Cerebellar cortex (tissue), 1 donor: ENCODE measurements at regions not wholly inside any gene's neighbourhood (a gene's known extent, or its start where the extent isn't known, plus 50 kb on each side); places are given as distances from the start of the nearest gene placed in this dataset.
"Not testable (repeated sequence)": the region's sequence is repeated elsewhere in the genome, so short reads cannot be mapped to it uniquely, and the experiment has no call there.

Experiments
- DNase-seq: peaks from one replicate; pipeline ENCODE4 v3.0.0-alpha.2; 2015; ENCODE audit warnings: low spot score

- DNase-seq, result no peak
These were observed 503.7 kb downstream of the CDH10 start for GRCh38 chr5:24141046-24141445.

DNA sequence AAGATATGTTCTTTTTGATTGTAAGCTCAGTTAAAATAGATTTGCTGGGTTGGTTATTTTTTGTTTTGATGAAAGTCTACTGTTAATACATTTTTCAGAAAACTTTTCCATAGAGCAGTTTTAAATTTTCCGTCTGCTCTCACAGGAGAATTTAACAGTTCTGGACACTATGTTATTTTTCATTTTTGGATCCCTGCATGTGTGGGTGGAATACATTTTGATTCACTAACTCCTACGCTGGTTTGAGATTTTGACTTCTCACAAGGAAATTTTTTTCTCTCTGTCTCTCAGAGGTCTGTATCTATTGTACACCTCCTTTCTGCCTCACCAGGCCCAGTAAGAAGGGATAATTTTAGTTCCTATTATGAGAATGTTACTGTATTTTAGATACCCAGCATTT, 502.4 kb downstream of the CDH10 start:
- no peak for DNase-seq

- DNase-seq, result no peak
These were observed 499.0 kb downstream of the CDH10 start for GRCh38 chr5:24145806-24146205.

GRCh38 chr5:24161559-24161958, 483.2 kb downstream of the CDH10 start:
- DNase-seq, result no peak

DNA sequence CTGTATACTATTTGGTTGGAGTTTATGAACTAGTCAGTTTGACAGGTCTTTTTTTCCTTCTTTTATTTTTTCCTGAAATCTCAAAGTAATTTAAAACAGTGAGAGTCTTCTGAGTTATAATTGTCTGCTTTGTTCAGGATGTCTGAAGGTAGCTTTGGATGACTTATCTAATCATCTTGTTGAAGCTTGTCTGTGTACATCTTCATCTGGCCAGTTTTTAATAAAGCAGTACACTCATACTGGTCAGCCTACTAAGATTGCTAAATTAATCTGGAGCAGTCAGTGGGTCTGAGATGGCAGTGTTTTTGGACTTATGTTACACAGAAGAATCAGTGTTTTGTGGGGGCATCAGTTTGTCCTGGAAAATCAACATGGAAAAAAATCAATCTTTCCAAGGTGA, 482.4 kb downstream of the CDH10 start:
- no peak for DNase-seq

- no peak for DNase-seq
These were observed 481.7 kb downstream of the CDH10 start for GRCh38 chr5:24163091-24163490.

GRCh38 chr5:24167806-24168205, 477.0 kb downstream of the CDH10 start:
- no peak for DNase-seq

- DNase-seq, result no peak
These were observed 474.8 kb downstream of the CDH10 start for GRCh38 chr5:24170026-24170425.

DNA sequence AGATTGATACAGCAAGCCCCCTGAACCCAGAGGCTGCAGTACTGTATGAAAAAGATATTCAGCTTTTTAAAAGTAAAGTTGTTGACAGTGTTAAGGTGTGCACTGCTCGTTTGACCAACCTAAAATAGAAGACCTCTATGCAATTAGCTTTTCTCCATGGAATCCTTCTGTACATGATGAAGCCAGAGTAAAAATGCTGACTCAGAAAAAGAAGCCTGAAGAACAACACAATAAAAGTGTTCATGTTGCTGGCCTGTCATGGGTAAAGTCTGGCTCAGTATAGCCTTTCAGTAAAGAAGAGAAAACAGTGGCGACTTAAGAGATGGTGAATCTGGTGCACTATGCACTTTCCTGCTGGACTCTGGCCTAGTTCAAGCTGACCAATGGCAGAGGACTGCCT, 473.8 kb downstream of the CDH10 start:
- DNase-seq, result not testable (repeated sequence)

- no peak for DNase-seq
These were observed 467.0 kb downstream of the CDH10 start for GRCh38 chr5:24177821-24178220.

DNA sequence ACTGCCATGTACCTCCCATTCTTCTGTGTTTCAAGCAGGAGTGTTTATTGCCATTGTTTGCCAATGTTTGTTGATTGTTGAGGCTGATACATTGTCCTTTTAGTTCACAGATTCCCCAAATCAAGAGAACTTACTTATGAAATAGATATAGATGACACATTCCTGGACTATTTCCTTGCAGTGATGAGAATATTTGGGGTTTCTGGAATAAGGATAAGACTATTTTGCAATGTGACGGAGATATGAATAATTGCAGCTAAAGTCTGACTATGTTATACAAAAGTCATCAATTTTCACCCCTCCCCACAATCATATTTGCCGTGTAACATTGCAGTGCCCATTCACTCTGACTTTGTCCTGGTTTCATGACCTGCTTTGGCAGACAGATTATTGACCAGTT, 460.8 kb downstream of the CDH10 start:
- no peak for DNase-seq

GRCh38 chr5:24188216-24188925, 456.4 kb downstream of the CDH10 start:
- DNase-seq, result no peak

- DNase-seq, result no peak
These were observed 448.0 kb downstream of the CDH10 start for GRCh38 chr5:24196789-24197188.

DNA sequence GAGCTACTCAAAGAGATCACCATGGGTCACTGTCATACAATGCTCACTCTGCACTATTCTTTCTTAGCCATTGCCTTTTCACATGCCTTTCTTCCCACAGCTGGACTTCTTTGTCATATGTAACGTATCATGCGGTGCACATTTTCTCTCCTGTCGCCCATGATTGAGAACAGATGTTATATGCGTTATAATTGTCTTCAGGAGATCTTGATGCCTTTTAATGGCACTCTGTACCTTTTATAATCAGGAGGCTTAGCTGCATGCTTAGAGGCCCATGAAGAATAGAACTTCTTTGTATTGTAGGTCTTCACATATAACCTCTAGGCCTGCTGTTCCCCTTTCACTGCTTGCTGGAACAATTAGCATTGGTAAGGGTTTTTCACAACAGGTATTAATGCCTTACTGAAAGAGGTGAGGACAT, 436.1 kb downstream of the CDH10 start:
- DNase-seq, result no peak

DNA sequence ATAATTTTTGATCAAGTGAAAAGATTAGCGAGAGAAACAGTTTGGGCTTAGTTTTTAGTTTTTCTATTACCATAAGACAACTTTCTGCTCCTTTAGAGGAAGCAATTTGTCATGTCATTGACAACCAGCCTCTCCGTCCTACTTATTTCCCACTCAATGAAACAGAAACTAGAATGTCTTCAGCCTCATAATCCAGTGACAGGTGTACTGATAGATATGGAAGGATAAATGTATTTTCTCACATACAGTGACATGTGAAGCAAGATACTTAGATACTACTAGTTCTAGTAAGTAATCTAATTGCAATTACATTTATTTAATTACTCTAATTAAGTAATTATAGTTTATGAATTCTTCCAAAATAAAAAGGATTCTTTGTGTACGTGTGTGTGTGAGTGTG, 429.7 kb downstream of the CDH10 start:
- no peak for DNase-seq

DNA sequence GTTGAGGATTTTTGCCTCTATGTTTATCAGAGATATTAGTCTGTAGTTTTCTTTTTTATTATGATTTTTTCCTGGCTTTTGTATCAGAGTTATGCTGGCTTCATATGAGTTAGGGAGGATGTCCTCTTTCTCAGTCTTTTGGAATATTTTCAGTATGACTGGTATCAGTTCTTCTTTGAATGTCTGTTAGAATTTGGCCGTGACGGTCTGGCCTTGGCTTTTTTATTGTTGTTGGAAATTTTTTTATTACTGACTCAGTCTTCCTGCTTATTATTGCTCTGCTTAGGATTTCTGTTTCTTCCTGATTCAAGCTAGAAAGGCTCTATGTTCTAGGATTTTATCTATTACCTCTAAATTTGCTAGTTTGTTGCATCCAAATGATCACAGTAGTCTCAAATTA, 421.9 kb downstream of the CDH10 start:
- no peak for DNase-seq

DNA sequence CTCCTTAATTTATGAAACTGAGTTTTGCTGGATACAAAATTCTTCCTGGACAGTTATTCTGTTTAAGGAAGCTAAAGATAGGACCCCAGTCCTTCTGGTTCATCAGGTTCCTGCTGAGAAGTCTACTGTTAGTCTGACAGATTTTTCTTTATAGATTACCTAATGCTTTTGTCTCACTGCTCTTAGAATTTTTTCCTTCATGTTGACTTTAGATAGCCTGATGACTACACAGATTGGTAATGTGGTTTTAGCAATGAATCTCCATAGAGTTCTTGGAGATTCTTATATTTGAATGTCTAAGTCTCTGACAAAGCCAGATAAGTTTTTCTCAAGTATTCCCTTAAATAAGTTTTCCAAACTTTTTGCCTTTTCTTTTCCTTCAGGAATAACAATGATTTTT, 419.7 kb downstream of the CDH10 start:
- no peak for DNase-seq

DNA sequence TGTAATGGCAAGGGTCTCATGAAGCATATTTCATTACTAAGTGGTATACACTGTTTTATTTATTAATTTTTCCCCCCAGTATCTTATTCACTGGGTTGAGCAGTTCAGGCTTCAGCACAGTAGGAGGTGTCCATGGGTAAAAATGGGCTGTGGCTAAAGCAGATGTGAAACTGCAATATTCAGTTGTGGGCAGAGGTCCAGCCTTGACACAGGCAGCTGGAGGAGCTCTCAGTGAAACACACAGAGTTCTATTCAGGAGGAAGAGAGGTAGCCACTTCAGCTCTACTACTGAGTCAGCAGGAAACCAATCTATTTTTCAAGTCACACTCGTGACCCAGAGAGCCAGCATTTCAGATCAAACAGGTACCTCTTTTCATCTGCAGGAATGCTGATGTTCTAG, 418.3 kb downstream of the CDH10 start:
- DNase-seq, result no peak

DNA sequence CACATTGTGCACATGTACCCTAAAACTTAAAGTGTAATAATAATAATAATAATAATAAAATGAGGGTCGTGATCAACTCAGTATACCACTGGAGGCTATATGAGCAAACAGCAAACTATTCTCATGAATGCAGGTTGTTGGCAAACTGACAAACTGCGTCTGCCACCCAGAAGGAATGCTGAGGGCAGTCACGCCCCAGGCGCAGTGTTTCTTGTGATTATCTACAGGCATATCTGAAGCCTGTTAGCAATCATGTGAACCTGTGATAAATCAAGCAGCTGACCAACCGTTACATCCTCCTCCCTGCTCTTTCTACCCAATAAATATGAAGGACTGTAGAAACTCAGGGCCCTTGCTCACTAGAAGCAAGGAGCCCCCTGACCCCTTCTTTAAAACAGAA, 416.9 kb downstream of the CDH10 start:
- not testable (repeated sequence) for DNase-seq

DNA sequence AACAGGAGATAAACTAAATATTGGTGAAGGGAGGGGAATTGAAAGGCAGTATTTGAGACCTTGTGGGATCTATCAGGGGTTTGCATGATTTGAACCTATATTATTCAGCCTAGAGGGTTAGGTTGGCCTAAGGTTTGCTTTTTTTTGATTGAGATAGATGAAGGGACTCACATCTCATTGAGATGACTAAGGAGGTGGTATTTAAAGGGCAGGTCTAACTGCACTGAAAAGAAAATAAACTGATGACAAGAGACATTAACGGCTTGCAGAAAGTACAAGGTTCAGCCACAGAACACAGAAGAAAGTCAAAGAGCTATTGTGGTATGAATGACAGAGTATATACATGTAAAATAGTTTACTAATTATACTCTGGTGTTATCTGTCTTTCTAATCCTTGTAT, 412.7 kb downstream of the CDH10 start:
- DNase-seq, result no peak

- DNase-seq, result peak; percentile 73
These were observed 411.8 kb downstream of the CDH10 start for GRCh38 chr5:24232929-24233498.

DNA sequence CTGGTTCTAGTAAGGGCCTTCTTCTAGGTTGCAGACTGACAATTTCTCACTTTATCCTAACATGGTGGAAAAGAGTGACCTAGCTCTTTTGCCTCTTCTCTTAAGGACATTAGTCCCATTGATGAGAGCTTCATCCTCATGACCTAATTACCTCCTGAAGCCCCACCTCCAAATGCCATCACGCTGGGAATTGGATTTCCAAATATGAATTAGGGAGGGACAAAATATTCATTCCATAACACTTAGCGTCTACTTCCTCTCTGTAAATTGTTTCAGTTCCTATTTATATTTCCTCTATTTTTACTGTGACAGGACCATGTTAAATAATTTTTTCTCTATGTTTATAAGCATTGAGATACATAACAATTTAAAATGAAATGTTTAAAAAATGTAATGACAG, 408.8 kb downstream of the CDH10 start:
- DNase-seq, result no peak

DNA sequence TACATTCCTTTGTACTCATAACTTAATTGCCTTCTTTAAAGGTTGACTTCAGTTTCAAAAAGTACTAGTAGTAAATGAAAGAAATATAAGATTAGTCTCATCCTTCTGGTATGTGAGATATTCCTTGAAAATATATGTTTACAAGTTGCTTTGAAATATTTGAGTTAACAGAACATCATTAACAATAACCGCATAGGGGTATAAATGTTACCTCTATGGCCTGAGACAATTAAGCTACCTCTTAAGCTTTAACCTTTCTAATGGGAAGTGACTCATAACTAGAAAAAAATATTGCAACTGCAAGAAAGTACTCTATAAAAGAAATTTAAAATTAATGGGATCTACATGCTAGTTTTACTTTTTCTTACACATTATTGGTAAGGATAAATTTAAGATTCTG, 399.0 kb downstream of the CDH10 start:
- no peak for DNase-seq

GRCh38 chr5:24264547-24264946, 380.2 kb downstream of the CDH10 start:
- DNase-seq, result peak; percentile 17
